ENCODE measurements at regions not wholly inside any gene's neighbourhood (a gene's known extent, or its start where the extent isn't known, plus 50 kb on each side); places are given as distances from the start of the nearest gene placed in this dataset.
"Not testable (repeated sequence)": the region's sequence is repeated elsewhere in the genome, so short reads cannot be mapped to it uniquely, and the experiment has no call there.

- DNase-seq = no peak
Measured at GRCh38 chr10:27388761-27389399, 115.2 kb upstream of the RAB18 start.

DNA sequence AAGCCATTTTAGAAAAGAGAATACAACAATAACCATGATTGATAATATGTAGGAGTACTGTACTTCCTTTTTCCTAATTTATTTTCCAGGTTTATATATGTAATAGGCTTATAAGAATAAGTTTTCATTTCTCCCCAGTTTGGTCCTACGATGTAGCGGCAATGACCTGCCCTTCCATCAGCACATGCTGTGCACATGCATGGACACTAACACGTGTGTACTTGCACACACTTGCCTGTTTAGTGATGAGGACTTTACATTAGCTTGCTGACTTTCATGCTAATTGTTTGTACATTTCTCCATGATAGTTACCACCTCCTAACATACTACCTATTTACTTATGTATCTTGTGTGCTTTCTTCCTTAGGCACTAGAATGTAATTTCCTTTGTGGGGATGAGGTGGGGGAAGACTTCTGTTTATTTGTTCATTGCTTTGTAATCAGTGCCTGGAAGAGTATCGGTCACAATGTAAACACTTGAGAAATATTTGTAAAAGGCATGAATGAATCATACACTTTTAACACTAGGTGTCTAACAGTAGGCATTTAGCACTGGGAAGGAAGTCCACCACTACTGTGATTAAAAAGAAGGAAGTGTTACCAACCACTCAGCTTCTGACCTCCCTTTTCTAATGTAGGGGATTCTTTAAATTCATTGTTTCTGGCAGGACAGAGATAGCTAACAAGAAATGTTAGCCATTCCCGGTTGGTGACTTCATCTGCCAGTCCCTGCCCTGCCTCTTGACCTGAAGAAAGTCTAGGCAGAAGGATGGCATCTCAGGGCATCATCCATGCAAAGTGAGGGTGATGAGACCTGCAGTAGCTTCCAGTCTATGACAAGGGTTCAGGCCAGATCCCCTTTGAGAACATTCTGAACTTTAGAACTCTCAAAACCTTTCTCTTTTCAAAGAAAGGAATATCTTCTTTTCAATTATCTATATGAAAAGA lies 120.2 kb upstream of the RAB18 start:
- no peak for DNase-seq

DNA sequence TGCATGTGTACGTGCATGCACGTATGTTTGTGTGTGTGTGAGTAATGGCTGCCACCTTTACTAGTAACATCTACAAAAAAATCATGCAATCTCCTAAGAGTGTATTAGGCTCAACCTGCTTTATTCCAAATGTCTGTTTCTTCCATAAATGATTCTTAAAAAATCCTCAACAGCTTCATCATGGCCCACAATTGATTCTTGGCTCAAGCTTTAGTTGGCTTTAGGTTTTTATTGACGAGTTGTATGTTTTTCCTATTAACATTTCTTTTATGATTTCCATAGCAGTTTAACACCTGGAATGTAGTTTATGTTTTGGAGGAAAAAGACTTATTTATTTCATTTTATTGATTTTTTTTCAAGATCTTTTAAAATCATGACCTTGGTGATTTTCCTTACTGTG lies 121.9 kb upstream of the RAB18 start:
- DNase-seq = no peak

- no peak for DNase-seq
Measured at GRCh38 chr10:27380929-27381358, 123.2 kb upstream of the RAB18 start.

GRCh38 chr10:27379041-27379440 lies 125.1 kb upstream of the RAB18 start:
- DNase-seq = not testable (repeated sequence)

DNA sequence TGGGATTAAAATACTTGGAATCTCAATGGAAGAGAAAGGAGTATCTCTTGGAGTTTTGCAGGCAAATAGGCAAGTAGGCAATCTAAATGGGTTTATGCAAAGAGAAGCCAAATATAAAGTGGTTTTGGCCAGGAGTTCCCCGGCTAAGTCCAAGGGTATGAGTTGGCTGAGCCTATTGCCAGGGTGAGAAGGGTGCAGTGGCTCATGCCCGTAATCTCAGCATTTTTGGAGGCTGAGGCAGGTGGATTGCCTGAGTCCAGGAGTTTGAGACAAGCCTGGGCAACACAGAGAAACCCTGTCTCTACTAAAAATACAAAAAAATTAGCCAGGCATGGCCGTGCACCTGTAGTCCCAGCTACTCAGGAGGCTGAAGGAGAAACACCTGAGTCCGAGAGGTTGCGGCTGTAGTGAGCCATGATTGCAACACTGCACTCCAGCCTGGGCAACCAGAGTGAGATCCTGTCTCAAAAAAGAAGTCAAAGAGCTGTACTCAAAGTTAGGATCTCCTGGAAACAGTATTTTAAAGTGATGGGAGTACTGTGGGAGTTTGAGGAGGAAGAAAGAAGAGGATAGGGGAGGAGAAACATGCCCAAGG lies 130.4 kb upstream of the RAB18 start:
- DNase-seq = no peak

GRCh38 chr10:27372095-27372494 lies 131.5 kb upstream of the ACBD5 start:
- DNase-seq = no peak

DNA sequence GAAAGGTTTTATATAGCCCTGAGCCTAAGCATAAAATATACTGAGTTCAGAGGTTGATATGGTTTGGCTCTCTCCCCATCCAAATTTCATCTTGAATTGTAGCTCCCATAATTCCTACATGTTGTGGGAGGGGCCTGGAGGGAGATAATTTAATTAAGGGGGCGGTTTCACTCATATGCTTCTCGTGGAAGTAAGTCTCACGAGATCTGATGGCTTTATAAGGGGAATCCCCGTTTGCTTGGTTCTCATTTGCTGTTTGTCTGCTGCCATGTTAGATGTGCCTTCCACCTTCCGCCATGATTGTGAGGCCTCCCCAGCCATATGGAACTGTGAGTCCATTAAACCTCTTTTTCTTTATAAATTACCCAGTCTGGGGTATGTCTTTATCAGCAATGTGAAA lies 130.8 kb upstream of the ACBD5 start:
- DNase-seq = not testable (repeated sequence)

DNA sequence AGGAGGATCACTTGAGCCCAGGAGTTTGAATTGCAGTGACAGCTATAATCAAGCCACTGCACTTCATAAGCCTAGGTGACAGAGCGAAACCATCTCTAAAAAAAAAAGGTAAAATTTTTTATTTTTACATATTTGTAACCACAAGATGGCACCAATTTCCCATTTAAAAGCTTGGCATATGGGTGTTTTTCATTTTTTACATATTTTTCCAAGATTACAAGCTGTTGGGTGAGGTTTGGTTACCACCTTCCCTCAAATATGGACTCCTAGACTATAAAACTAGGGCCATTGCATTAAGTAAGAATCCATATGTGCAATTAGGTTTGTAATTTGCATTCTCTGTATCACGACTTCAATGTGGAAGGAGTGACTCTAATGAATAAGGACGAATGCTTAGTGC lies 129.3 kb upstream of the ACBD5 start:
- DNase-seq = no peak

DNA sequence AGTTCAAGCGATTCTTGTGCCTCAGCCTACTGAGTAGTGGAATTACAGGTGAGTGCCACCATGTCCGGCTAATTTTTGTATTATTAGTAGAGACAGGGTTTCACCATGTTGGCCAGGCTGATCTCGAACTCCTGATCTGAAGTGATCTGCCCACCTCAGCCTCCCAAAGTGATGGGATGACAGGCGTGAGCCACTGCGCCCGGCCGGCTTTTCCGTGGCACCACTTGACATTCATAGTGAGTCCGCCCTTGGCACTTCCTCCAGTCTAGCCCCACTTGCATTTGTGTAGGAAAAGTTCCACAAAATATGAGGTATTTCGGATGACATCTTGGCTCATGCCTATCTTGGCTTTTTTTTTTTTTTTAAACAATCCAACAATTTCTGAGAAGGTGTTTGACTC lies 128.1 kb upstream of the ACBD5 start:
- DNase-seq = no peak

DNA sequence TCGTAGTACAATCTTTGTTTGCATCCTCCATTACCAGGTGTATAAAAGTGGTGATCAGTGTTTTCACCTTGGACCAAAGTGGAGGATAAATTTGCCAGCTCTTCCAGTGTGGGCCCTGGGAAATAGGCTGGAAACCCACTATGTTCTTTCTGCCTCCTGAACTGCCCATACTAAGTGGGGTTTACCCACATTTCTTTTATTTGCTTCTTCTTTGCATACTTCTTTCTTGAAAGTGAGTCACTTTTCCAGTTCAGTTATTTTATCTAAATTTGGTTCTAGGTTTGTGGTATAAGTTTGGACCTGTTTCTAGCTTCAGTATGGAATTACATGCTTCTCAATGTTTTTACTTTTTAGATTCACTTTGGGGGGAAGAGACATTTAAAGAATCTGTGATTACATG lies 126.2 kb upstream of the ACBD5 start:
- no peak for DNase-seq

DNA sequence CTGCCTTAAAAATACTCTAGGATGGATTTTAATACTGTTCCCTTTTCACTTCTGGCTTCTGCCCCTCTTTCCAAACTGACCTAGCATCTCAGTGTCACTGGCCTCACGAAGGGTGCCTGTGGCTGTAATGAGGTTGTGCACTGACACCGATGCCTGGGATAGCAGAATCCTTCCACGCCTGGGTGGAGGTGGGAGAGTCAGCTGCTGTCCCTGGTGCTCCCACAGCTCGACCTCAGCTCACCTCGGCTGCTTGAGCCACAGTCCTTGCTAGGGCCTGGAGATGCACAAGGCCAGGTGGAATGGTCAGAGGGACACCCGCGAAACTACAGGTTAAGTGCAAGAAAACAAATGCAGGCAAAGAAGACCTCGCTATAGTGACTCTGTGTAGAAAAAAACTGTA lies 123.4 kb upstream of the ACBD5 start:
- no peak for DNase-seq

- DNase-seq = peak; percentile 78 to 79
Measured at GRCh38 chr10:27360581-27361172, 120.1 kb upstream of the ACBD5 start.

DNA sequence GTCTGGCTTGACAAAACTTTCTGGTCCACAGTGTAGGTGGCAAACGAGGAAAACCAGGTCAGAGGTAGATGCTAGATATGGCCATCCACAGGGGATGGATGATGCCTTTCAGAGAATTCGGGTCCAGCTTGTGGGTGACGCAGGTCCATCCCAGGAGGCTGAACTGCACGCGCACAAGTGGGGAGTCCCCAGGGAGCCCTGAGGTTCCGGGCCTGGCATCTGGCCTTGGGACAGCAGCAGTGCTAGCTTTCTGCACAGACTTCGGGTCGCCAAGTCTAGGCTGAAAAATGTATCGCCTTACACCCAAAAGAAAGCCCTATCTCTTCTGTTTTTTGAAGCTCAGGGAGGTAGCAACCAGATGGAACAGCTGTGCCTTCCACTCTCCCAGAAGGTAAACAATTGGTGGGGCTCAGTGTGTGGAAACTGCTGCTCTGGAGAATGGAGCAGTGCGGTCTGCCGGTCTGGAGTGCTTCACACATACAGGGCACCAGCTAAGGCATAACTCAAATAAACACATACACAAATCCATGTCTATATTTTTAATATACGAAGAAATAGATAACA lies 119.3 kb upstream of the ACBD5 start:
- DNase-seq = no peak

DNA sequence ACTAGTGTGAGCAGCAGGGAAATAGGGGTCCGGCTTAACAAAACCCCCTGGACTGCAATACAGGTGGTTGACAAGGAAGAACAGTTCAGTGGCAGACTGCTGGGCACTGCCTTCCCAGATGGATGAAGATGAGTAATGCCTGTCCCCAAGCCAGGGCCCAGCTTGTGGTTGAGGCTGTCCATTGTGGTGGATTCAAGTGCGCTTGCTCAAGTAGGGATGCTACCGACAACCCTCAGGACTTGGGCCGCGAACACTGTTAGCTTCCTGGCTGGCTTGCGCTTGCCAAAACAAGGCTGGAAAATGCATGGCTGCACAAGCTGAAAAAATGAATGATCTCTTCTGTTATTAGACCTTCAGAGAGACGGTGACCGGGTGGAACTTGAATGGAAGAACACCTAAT lies 116.1 kb upstream of the ACBD5 start:
- DNase-seq = no peak

DNA sequence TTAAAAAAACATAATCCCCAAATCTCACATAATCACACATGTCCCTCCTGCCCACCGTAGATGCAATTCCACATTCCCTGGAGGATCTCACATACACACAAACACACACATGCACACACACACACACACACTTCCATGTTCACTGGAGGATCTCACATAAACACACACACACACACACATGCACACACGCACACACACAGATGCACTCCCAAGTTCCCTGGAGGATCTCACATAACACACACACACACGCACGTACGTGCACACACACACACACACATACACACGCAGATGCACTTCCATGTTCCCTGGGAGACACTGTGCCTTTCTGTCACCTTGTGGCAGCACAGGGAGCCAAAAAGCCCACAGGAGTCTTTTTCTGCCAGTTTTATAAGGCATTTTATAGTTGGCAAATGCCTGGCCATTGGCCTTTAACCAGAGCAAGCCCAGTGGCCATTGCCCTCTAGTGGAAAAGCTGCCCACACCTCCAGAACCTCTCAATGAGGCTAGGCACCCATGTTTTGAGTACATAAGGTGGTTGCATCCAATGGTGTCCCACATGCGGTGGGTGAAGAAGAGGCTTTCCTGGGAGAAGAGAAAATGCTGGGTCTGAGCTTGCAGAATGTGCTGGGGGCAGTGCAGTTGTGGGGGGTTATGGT lies 115.4 kb upstream of the ACBD5 start:
- DNase-seq = no peak

GRCh38 chr10:27354643-27355270 lies 114.2 kb upstream of the ACBD5 start:
- not testable (repeated sequence) for DNase-seq

- DNase-seq = not testable (repeated sequence)
Measured at GRCh38 chr10:27354100-27354499, 113.5 kb upstream of the ACBD5 start.

DNA sequence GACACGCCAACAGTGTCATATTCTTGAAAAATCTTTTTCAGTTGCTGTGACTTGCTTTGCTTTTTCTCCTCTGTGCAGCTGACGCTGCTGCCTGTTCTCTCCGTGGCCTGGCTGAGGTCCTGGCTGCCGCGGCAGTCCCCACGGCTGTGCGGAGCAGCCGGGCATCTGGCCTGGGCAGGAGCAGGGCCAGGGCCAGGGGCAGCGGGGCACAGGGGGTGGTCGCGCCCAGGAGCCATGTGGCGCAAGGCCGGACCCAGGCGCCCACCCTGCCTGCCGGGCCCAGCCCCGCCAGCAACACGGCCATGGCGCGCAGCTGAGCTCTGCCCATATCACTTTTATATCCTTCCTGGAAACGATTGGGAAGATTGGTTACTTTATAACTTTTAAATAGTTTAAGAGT lies 109.4 kb upstream of the ACBD5 start:
- no peak for DNase-seq

DNA sequence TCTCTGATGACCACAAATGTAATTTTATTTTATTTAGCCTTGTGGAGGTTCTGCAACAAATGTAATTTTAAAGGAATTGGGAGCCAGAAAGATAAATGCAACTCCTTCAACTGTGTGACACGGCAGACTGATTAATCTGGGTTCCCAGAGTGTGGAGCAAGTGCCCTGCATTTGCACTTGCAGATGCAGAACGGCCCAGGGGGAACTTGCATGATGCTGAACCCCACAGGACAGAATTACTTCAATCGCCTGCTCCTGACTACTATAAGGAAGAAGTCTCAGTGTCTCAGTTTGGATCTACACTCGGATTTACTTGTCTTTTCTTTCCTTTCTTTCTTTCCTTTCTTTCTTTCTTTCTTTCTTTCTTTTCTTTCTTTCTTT lies 107.2 kb upstream of the ACBD5 start:
- DNase-seq = not testable (repeated sequence)

GRCh38 chr10:27345455-27345920 lies 104.9 kb upstream of the ACBD5 start:
- no peak for DNase-seq

Measured in stimulated activated CD4-positive, alpha-beta T cell treated with anti-CD3 and anti-CD28 coated beads, Interleukin-4, amount 100 ng/mL, for 4 hours (primary cell).